ENCODE measurements at regions not wholly inside any gene's neighbourhood (a gene's known extent, or its start where the extent isn't known, plus 50 kb on each side); places are given as distances from the start of the nearest gene placed in this dataset.

DNA sequence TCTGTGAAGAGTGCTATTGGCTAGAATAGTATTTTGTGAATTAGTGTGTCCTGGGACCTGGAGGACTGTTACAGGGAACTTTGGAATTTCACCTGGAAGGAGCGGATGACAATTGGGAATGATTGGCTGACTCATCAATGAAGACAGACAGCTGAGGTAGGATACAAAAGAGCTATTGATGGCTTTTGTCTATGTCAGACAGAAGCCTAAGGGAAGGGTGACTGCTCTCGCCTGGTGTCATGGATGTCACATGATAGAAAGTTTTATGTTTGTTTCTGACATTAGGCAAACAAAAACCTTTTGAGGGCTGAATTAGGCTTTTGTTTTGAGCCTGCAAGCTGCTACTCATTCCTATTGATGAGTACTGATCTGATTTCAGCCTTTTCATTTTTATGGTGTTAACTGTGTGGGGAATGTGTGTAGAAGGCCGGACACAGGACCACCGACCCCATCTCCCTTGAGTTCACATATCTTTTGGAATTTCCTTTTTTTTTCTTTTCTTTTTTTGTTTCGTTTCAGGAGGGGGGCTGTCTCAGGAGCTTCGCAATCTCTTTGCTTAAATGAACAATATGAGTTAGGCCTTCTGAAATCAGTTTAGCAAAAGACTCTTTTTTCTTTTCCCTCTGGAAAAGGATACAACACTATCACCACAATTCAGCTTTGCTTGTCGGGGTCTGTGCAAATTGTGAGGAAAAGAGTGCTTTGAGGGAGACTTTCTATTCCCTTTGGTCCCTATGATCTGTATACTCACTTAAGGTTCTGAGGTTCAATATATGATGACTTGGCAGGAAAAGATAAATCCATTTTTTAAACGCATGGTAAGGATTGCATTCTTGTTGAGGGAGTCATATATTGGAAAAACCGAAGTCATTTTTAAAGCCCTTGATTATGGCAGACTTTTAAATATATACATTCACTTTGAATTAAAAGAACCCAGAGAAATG, 207.9 kb upstream of the FIGN start:
- BruUV-seq (replicated peaks), result no TSS peak
- intact Hi-C loops (cut with micrococcal nuclease), result no loop called here
- H2AFZ ChIP-seq (ENCODE audit: low read depth, low read length, poor library complexity, severe bottlenecking), result no peak overlapping the region
- CTCF ChIA-PET, result no interaction called here
- no peaks in the 10 kb centered on the region for H3K79me2 ChIP-seq (ENCODE audit: insufficient read depth, low read length)
- H4K20me1 ChIP-seq (ENCODE audit: insufficient read depth), result no peaks in the 10 kb centered on the region
- POLR2A ChIA-PET, result no interaction called here
- ATAC-seq (no peak), DNase-seq (ENCODE audit: low read depth, low spot score) (no peak)
- RAD21 ChIA-PET (ENCODE audit: low non-redundant PET in 1 of 2, low total read pairs in 2 of 2, uncharacterized antibody in 2 of 2, unreplicated experiment in 2 of 2), result no interaction called here
- no peaks in the 10 kb centered on the region for H3K9me2 ChIP-seq (ENCODE audit: insufficient read depth)
- H3K4me1 ChIP-seq (ENCODE audit: control insufficient read depth in 1 of 2, insufficient read depth in 2 of 2, low read length in 2 of 2), result no peaks in the 10 kb centered on the region
- H3K4me2 ChIP-seq (ENCODE audit: low read length), result no peak overlapping the region
- H3K9me3 ChIP-seq (ENCODE audit: control insufficient read depth in 1 of 2, insufficient read depth in 1 of 2, low read depth in 1 of 2, low read length in 2 of 2), result no peaks in the 10 kb centered on the region
- no peak overlapping the region for H3K27ac ChIP-seq (ENCODE audit: low read depth, low read length)
- peaks cover 8% of the 10 kb centered on the region; the same call in 1 of the 2 replicates for H3K27me3 ChIP-seq (ENCODE audit: insufficient read depth, low read length)
- H3K36me3 ChIP-seq (ENCODE audit: control insufficient read depth in 1 of 2, insufficient read depth in 2 of 2, low read length in 2 of 2), result no peaks in the 10 kb centered on the region
- H3K9ac ChIP-seq (ENCODE audit: low read length), result no peak overlapping the region
- no peak for TF ChIP-seq RAD21 (IDR thresholded peaks at IDR 0.05; ENCODE audit: low read depth)
- no peak for TF ChIP-seq EZH2 (IDR thresholded peaks at IDR 0.05)
- no peak for TF ChIP-seq POLR2AphosphoS5 (IDR thresholded peaks at IDR 0.05; ENCODE audit: low read depth, low read length)
- no peak for TF ChIP-seq SRF (IDR thresholded peaks at IDR 0.05; ENCODE audit: low read depth)
- TF ChIP-seq TCF7L2 (IDR thresholded peaks at IDR 0.05; ENCODE audit: borderline replicate concordance, extremely low read depth, insufficient read depth, insufficient read length), result no peak
- TF ChIP-seq SIN3A (IDR thresholded peaks at IDR 0.05; ENCODE audit: low read depth), result no peak
- TF ChIP-seq EGR1 (IDR thresholded peaks at IDR 0.05; ENCODE audit: low read depth), result no peak
- TF ChIP-seq SP1 (IDR thresholded peaks at IDR 0.05; ENCODE audit: low read depth), result no peak
- no peak for TF ChIP-seq POLR2A (IDR thresholded peaks at IDR 0.05; ENCODE audit: borderline replicate concordance, extremely low read depth, insufficient read depth, insufficient read length)
- TF ChIP-seq, protein P1, sequence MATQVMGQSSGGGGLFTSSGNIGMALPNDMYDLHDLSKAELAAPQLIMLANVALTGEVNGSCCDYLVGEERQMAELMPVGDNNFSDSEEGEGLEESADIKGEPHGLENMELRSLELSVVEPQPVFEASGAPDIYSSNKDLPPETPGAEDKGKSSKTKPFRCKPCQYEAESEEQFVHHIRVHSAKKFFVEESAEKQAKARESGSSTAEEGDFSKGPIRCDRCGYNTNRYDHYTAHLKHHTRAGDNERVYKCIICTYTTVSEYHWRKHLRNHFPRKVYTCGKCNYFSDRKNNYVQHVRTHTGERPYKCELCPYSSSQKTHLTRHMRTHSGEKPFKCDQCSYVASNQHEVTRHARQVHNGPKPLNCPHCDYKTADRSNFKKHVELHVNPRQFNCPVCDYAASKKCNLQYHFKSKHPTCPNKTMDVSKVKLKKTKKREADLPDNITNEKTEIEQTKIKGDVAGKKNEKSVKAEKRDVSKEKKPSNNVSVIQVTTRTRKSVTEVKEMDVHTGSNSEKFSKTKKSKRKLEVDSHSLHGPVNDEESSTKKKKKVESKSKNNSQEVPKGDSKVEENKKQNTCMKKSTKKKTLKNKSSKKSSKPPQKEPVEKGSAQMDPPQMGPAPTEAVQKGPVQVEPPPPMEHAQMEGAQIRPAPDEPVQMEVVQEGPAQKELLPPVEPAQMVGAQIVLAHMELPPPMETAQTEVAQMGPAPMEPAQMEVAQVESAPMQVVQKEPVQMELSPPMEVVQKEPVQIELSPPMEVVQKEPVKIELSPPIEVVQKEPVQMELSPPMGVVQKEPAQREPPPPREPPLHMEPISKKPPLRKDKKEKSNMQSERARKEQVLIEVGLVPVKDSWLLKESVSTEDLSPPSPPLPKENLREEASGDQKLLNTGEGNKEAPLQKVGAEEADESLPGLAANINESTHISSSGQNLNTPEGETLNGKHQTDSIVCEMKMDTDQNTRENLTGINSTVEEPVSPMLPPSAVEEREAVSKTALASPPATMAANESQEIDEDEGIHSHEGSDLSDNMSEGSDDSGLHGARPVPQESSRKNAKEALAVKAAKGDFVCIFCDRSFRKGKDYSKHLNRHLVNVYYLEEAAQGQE (IDR thresholded peaks at IDR 0.05; ENCODE audit: low read depth), result no peak
- no peak for TF ChIP-seq ZNF274 (IDR thresholded peaks at IDR 0.05; ENCODE audit: low read depth, low read length)
- TF ChIP-seq, protein P2, sequence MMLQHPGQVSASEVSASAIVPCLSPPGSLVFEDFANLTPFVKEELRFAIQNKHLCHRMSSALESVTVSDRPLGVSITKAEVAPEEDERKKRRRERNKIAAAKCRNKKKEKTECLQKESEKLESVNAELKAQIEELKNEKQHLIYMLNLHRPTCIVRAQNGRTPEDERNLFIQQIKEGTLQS (IDR thresholded peaks at IDR 0.05), result no peak
- no peak for TF ChIP-seq EZH2phosphoT487 (IDR thresholded peaks at IDR 0.05; ENCODE audit: borderline replicate concordance)
- no peak for TF ChIP-seq FOSL1 (IDR thresholded peaks at IDR 0.05; ENCODE audit: low read depth)
- TF ChIP-seq ELF1 (IDR thresholded peaks at IDR 0.05; ENCODE audit: borderline replicate concordance, low read depth), result no peak
- no peak for TF ChIP-seq CEBPB (IDR thresholded peaks at IDR 0.05; ENCODE audit: low read depth)
- TF ChIP-seq, protein P3, sequence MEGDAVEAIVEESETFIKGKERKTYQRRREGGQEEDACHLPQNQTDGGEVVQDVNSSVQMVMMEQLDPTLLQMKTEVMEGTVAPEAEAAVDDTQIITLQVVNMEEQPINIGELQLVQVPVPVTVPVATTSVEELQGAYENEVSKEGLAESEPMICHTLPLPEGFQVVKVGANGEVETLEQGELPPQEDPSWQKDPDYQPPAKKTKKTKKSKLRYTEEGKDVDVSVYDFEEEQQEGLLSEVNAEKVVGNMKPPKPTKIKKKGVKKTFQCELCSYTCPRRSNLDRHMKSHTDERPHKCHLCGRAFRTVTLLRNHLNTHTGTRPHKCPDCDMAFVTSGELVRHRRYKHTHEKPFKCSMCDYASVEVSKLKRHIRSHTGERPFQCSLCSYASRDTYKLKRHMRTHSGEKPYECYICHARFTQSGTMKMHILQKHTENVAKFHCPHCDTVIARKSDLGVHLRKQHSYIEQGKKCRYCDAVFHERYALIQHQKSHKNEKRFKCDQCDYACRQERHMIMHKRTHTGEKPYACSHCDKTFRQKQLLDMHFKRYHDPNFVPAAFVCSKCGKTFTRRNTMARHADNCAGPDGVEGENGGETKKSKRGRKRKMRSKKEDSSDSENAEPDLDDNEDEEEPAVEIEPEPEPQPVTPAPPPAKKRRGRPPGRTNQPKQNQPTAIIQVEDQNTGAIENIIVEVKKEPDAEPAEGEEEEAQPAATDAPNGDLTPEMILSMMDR (IDR thresholded peaks at IDR 0.05 in 2 of 3, conservative IDR thresholded peaks at IDR 0.05 in 1 of 3; ENCODE audit: borderline replicate concordance in 1 of 3, insufficient read depth in 1 of 3, low read depth in 2 of 3, low read length in 2 of 3), result no peak
- no peak overlapping the region for H3K4me3 ChIP-seq (replicated peaks in 1 of 2; ENCODE audit: low read depth in 1 of 2, low read length in 2 of 2)
